ENCODE measurements at regions not wholly inside any gene's neighbourhood (a gene's known extent, or its start where the extent isn't known, plus 50 kb on each side); places are given as distances from the start of the nearest gene placed in this dataset.

DNA sequence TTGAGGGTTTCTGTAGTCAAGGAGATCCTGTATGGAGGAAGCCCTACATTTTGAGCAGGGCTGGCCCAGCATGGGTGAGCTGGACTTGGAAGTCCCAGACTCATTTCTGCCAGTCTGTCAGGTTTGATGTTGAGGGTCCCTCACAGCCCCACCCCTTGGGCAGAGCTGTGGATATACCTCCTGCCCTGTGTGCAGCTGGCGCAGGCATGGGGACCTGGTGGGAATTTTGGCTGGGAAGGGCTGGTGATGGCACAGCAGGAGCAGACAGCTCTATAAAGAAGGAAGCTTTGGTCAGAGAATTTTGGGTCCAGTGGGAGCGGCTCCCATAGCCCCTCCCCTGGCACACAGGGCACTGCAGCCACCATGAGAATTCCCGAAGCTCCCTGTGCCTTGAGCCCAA is 482.6 kb downstream of the RPS24 start:
- DNase-seq: no peak
- in situ Hi-C loops (cut with HindIII; ENCODE audit: low pct_ligation_motif_present, low sequenced_read_pairs): no loop called here
- H3K27ac ChIP-seq: no peak overlapping the region
- no peaks in the 10 kb centered on the region for H3K36me3 ChIP-seq (replicated peaks)
- H3K4me3 ChIP-seq (ENCODE audit: low read depth, low read length): no peak overlapping the region
- TF ChIP-seq, protein P1, sequence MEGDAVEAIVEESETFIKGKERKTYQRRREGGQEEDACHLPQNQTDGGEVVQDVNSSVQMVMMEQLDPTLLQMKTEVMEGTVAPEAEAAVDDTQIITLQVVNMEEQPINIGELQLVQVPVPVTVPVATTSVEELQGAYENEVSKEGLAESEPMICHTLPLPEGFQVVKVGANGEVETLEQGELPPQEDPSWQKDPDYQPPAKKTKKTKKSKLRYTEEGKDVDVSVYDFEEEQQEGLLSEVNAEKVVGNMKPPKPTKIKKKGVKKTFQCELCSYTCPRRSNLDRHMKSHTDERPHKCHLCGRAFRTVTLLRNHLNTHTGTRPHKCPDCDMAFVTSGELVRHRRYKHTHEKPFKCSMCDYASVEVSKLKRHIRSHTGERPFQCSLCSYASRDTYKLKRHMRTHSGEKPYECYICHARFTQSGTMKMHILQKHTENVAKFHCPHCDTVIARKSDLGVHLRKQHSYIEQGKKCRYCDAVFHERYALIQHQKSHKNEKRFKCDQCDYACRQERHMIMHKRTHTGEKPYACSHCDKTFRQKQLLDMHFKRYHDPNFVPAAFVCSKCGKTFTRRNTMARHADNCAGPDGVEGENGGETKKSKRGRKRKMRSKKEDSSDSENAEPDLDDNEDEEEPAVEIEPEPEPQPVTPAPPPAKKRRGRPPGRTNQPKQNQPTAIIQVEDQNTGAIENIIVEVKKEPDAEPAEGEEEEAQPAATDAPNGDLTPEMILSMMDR (IDR thresholded peaks at IDR 0.05; ENCODE audit: low read depth, low read length, missing control alignments): no peak
- H3K27me3 ChIP-seq (replicated peaks): peaks cover 2% of the 10 kb centered on the region

DNA sequence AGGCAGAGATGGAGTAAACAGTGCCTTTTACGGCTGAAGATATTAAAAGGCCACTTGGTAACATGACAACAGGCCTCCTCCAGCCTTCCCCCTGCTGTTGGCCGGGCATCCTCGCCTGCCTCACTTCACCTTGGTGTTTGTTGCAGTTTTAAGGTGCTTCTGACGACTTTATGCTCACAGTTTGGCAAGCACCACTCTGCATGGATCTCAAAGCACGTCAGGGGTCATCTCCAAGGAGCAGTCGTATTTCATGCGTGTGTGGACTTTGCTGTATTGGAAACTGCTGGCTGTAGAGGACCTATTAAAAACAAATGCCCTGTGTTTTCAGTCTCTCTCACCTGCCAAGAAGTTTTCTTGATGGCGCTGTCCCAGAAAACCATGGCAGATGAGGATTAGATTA is 483.1 kb downstream of the RPS24 start:
- in situ Hi-C loops (cut with HindIII; ENCODE audit: low pct_ligation_motif_present, low sequenced_read_pairs): no loop called here
- H3K4me3 ChIP-seq (ENCODE audit: low read depth, low read length): no peak overlapping the region
- DNase-seq: no peak
- H3K27ac ChIP-seq: no peak overlapping the region
- no peaks in the 10 kb centered on the region for H3K36me3 ChIP-seq (replicated peaks)
- H3K27me3 ChIP-seq (replicated peaks): peaks cover 2% of the 10 kb centered on the region
- TF ChIP-seq, protein P1 (IDR thresholded peaks at IDR 0.05; ENCODE audit: low read depth, low read length, missing control alignments): no peak

DNA sequence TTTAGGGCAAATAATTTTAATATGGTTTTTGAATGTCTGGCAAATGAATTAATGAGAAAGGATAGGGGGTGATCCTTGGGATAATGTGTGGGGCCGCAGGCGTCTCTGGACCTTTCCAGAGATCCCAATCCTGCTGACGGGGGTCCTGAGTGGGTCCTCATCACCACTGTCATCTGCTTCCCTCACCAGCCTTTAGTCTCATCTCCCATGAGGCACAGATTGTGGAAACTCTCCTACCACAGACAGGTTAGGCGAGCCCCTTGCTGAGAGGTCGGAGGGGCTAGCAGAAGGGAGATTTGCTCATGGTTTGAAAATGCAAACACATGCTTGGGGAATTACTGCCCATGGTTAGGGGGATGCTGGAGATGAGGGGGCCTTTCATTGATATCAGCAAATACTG is 484.6 kb downstream of the RPS24 start:
- no peak overlapping the region for H3K27ac ChIP-seq
- no peak for DNase-seq
- H3K27me3 ChIP-seq (replicated peaks): peaks cover 2% of the 10 kb centered on the region
- in situ Hi-C loops (cut with HindIII; ENCODE audit: low pct_ligation_motif_present, low sequenced_read_pairs): no loop called here
- H3K36me3 ChIP-seq (replicated peaks): no peaks in the 10 kb centered on the region
- no peak overlapping the region for H3K4me3 ChIP-seq (ENCODE audit: low read depth, low read length)
- TF ChIP-seq, protein P1 (IDR thresholded peaks at IDR 0.05; ENCODE audit: low read depth, low read length, missing control alignments): no peak

DNA sequence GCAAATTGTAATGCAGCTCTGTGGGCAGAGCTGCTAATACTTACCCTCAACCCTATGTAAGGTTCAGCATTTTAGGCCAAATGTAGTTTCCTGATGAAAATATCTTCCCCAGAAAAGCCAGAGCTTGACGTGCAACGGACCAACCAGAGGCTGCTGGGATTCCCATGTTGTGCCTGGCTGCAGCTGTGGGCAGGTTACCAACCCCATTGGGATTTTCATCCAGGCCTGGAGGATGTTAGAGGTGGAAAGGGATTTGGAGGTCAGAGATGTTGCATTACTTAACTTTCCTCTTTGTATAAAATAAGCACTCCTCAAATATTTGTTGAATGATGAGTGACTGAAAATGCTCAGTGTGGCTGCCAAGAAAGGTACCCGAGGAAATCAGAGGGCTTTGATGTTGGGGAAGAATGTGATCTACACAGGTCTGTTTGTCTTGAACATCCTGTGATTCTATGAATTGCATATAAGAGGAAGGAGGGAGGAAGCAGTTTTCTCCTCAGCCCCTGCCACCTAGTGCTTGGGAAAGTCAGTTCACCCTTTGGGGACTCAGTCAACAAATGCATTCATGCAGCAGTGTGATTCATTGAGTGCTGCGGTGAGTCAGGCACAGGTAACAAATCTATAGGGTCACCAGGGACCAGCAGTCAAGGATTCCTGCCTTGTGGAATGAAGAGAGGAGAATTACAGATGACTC is 487.2 kb downstream of the RPS24 start:
- TF ChIP-seq, protein P1 (IDR thresholded peaks at IDR 0.05; ENCODE audit: low read depth, low read length, missing control alignments): peak; percentile 74
- Histone ChIP-seq H3K36me3 (replicated peaks) (no peaks in the 10 kb centered on the region), H3K4me3 (ENCODE audit: low read depth, low read length) (no peak overlapping the region), H3K27me3 (replicated peaks) (peaks cover 2% of the 10 kb centered on the region), H3K27ac (no peak overlapping the region)
- DNase-seq: peak; percentile 12
- in situ Hi-C loops (cut with HindIII; ENCODE audit: low pct_ligation_motif_present, low sequenced_read_pairs): no loop called here

DNA sequence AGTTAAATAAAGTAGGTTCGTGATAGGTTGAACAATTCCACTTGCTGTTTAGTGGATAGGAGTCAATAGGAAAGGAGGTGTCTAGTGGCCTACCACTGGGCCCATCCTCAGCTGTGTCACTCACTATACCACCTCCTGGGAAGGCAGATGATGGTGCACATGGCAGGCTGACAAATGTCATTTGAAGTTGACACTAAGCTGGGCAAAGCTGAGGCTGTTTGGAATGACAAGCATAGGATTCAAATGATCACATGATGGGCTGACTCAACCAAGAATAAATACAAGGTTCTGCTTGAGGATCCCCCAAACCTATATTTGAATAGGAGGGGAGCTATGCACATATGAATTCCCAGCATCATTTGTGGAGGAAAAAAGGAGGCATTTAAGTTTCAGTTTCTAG is 489.8 kb downstream of the RPS24 start:
- no peaks in the 10 kb centered on the region for H3K27me3 ChIP-seq (replicated peaks)
- no peak overlapping the region for H3K4me3 ChIP-seq (ENCODE audit: low read depth, low read length)
- in situ Hi-C loops (cut with HindIII; ENCODE audit: low pct_ligation_motif_present, low sequenced_read_pairs): no loop called here
- TF ChIP-seq, protein P1 (IDR thresholded peaks at IDR 0.05; ENCODE audit: low read depth, low read length, missing control alignments): no peak
- no peak overlapping the region for H3K27ac ChIP-seq
- no peak for DNase-seq
- no peaks in the 10 kb centered on the region for H3K36me3 ChIP-seq (replicated peaks)

DNA sequence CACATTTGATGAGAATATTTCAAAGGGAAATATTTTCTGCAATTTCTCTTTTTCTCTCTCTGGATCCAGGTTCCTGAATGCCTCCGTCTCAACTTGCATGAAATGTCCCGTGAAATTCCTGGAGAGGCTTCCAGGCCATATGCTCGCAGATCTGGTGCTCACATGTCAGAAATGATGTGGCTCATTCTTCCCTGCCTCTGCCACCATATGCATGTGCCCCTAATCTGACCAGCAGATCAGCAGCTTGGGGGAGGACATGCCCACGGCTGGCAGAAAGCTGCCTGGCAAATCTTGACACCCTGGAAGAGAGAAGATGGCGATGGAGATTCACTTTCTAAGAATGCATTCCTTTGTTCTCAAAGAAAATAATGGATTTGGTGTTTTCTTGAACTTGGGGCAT is 490.7 kb downstream of the RPS24 start:
- no peak overlapping the region for H3K4me3 ChIP-seq (ENCODE audit: low read depth, low read length)
- DNase-seq: no peak
- TF ChIP-seq, protein P1 (IDR thresholded peaks at IDR 0.05; ENCODE audit: low read depth, low read length, missing control alignments): no peak
- H3K27me3 ChIP-seq (replicated peaks): no peaks in the 10 kb centered on the region
- H3K36me3 ChIP-seq (replicated peaks): no peaks in the 10 kb centered on the region
- in situ Hi-C loops (cut with HindIII; ENCODE audit: low pct_ligation_motif_present, low sequenced_read_pairs): no loop called here
- no peak overlapping the region for H3K27ac ChIP-seq

Data from brain microvascular endothelial cell (primary cell).